ENCODE measurements at regions not wholly inside any gene's neighbourhood (a gene's known extent, or its start where the extent isn't known, plus 50 kb on each side); places are given as distances from the start of the nearest gene placed in this dataset.
"Not testable (repeated sequence)": the region's sequence is repeated elsewhere in the genome, so short reads cannot be mapped to it uniquely, and the experiment has no call there.

- not testable (repeated sequence) for TF ChIP-seq CTCF, EP300, POLR2AphosphoS5 (IDR thresholded peaks at IDR 0.05)
Measured at GRCh38 chr12:34309806-34310804, 287.8 kb downstream of the ALG10 start.
